ENCODE measurements at regions not wholly inside any gene's neighbourhood (a gene's known extent, or its start where the extent isn't known, plus 50 kb on each side); places are given as distances from the start of the nearest gene placed in this dataset.

GRCh38 chr16:10321407-10322387 lies 64.2 kb upstream of the ATF7IP2 start:
- Histone ChIP-seq H3K9me2 (ENCODE audit: insufficient read depth, low read length) (no peaks in the 10 kb centered on the region), H4K20me1 (ENCODE audit: insufficient read depth, low read length) (no peaks in the 10 kb centered on the region), H3K9me3 (ENCODE audit: low read length) (no peaks in the 10 kb centered on the region), H2AFZ (ENCODE audit: low read length) (no peak overlapping the region), H3K4me3 (ENCODE audit: low read depth, low read length, poor library complexity, severe bottlenecking) (no peak overlapping the region), H3K27ac (ENCODE audit: low read depth, low read length, poor library complexity, severe bottlenecking) (no peak overlapping the region), H3K36me3 (ENCODE audit: insufficient read depth, low read length) (no peaks in the 10 kb centered on the region), H3K4me1 (ENCODE audit: insufficient read depth, low read length, poor library complexity, severe bottlenecking) (no peaks in the 10 kb centered on the region), H3K4me2 (ENCODE audit: low read length) (no peak overlapping the region), H3K79me2 (ENCODE audit: insufficient read depth, low read depth, low read length) (no peaks in the 10 kb centered on the region)
- intact Hi-C loops (cut with micrococcal nuclease; ENCODE audit: unreplicated experiment), result no loop called here
- POLR2A ChIA-PET, result interaction anchor here (0.8 kb wide), 1 partner anchor 14 kb away, joined by 5 read pairs; no protein-coding TSS in a partner anchor
- CTCF ChIA-PET (ENCODE audit: unreplicated experiment), result no interaction called here
- no TSS peak for BruUV-seq (replicated peaks)
- DNase-seq (ENCODE audit: low spot score), result no peak
- TF ChIP-seq EZH2phosphoT487 (IDR thresholded peaks at IDR 0.05; ENCODE audit: borderline replicate concordance, low read depth, low read length), result no peak
- TF ChIP-seq, protein P1, sequence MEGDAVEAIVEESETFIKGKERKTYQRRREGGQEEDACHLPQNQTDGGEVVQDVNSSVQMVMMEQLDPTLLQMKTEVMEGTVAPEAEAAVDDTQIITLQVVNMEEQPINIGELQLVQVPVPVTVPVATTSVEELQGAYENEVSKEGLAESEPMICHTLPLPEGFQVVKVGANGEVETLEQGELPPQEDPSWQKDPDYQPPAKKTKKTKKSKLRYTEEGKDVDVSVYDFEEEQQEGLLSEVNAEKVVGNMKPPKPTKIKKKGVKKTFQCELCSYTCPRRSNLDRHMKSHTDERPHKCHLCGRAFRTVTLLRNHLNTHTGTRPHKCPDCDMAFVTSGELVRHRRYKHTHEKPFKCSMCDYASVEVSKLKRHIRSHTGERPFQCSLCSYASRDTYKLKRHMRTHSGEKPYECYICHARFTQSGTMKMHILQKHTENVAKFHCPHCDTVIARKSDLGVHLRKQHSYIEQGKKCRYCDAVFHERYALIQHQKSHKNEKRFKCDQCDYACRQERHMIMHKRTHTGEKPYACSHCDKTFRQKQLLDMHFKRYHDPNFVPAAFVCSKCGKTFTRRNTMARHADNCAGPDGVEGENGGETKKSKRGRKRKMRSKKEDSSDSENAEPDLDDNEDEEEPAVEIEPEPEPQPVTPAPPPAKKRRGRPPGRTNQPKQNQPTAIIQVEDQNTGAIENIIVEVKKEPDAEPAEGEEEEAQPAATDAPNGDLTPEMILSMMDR (conservative IDR thresholded peaks at IDR 0.05; ENCODE audit: low read length), result no peak

DNA sequence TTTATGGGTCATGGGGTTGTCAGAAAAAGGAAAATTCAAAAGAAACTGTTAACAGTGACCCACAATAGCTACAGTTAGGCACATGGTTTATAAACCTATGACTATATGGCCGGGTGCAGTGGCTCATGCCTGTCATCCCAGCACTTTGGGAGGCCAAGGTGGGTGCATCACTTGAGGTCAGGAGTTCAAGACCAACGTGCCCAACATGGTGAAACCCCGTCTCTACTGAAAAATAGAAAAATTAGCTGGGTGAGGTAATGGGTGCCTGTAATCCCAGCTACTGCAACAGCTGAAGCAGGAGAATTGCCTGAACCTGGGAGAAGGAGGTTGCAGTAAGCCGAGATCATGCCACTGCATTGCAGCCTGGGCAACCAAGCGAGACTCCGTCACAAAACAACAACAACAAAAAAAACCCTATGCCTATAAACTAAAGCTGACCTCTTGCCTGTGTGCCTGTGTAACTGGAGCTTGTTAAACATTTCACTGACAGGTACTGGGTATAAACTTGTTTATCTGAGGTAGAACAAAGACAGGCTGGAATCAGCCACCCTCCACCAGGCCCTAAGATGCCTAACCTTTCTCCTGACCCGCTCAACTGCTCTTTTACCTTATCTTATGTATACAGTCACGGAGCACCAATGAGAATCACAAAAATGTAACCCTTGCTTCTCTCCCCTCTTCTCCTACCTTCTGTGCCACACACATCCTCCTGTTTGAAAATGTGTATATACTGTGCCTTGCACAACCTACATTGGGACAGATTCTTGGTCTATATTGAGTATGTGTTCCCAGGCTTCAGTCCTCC lies 62.9 kb upstream of the ATF7IP2 start:
- CTCF ChIA-PET (ENCODE audit: unreplicated experiment), result no interaction called here
- intact Hi-C loops (cut with micrococcal nuclease; ENCODE audit: unreplicated experiment), result no loop called here

More for the DNA sequence above, 62.9 kb upstream of the ATF7IP2 start:
- TF ChIP-seq, protein P1 (conservative IDR thresholded peaks at IDR 0.05; ENCODE audit: low read length), result no peak
- TF ChIP-seq EZH2phosphoT487 (IDR thresholded peaks at IDR 0.05; ENCODE audit: borderline replicate concordance, low read depth, low read length), result no peak
- DNase-seq (ENCODE audit: low spot score), result no peak
- Histone ChIP-seq H3K9me2 (ENCODE audit: insufficient read depth, low read length) (no peaks in the 10 kb centered on the region), H3K4me2 (ENCODE audit: low read length) (no peak overlapping the region), H3K27ac (ENCODE audit: low read depth, low read length, poor library complexity, severe bottlenecking) (no peak overlapping the region), H3K4me3 (ENCODE audit: low read depth, low read length, poor library complexity, severe bottlenecking) (no peak overlapping the region), H3K4me1 (ENCODE audit: insufficient read depth, low read length, poor library complexity, severe bottlenecking) (no peaks in the 10 kb centered on the region), H4K20me1 (ENCODE audit: insufficient read depth, low read length) (no peaks in the 10 kb centered on the region), H3K36me3 (ENCODE audit: insufficient read depth, low read length) (no peaks in the 10 kb centered on the region), H3K9me3 (ENCODE audit: low read length) (no peaks in the 10 kb centered on the region), H2AFZ (ENCODE audit: low read length) (no peak overlapping the region), H3K79me2 (ENCODE audit: insufficient read depth, low read depth, low read length) (no peaks in the 10 kb centered on the region)
- POLR2A ChIA-PET, result no interaction called here
- no TSS peak for BruUV-seq (replicated peaks)

Data from OCI-LY7 (cell line).